ENCODE measurements at regions not wholly inside any gene's neighbourhood (a gene's known extent, or its start where the extent isn't known, plus 50 kb on each side); places are given as distances from the start of the nearest gene placed in this dataset.
"Not testable (repeated sequence)": the region's sequence is repeated elsewhere in the genome, so short reads cannot be mapped to it uniquely, and the experiment has no call there.

DNA sequence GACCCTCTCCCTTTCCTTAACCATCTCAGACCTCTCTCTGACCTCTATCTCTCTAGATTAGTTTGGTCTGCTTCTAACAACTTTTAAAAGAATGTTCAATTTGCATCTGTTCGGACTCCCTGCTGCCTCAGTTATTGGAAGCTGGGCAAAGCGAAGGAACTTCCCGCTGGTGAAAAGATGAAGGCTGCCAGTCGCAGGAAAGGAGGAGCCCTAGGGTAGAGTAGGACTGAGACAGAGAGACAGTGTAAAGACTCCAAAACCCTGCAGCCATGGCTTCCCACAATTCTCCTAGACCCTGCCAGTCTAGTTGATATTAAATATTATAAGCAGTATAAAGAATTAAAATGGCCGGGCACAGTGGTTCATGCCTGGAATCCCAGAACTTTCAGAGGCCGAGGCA lies 581.8 kb downstream of the EPM2A start:
- no peaks in the 10 kb centered on the region for H3K36me3 ChIP-seq (ENCODE audit: control insufficient read depth, low read length)
- no peaks in the 10 kb centered on the region for H3K4me1 ChIP-seq (ENCODE audit: control insufficient read depth, low read length)
- H3K79me2 ChIP-seq (ENCODE audit: control insufficient read depth, low read length): no peaks in the 10 kb centered on the region
- H3K9me2 ChIP-seq (replicated peaks; ENCODE audit: control insufficient read depth, low read length): no peaks in the 10 kb centered on the region
- H3K27me3 ChIP-seq (ENCODE audit: control insufficient read depth, low read length): no peaks in the 10 kb centered on the region
- H3F3A ChIP-seq (ENCODE audit: control insufficient read depth, insufficient read depth): no peaks in the 10 kb centered on the region
- H3K27ac ChIP-seq (ENCODE audit: low read depth, low read length): no peak overlapping the region
- H3K4me3 ChIP-seq (ENCODE audit: low read length): no peak overlapping the region
- no peaks in the 10 kb centered on the region; the same call in 1 of the 2 replicates for H3K9me3 ChIP-seq (ENCODE audit: control insufficient read depth, insufficient read depth, low read length)
- H4K20me1 ChIP-seq (ENCODE audit: control insufficient read depth, insufficient read depth, low read depth, low read length): no peaks in the 10 kb centered on the region
- H3K4me2 ChIP-seq (ENCODE audit: low read length): no peak overlapping the region
- TF ChIP-seq, protein P1, sequence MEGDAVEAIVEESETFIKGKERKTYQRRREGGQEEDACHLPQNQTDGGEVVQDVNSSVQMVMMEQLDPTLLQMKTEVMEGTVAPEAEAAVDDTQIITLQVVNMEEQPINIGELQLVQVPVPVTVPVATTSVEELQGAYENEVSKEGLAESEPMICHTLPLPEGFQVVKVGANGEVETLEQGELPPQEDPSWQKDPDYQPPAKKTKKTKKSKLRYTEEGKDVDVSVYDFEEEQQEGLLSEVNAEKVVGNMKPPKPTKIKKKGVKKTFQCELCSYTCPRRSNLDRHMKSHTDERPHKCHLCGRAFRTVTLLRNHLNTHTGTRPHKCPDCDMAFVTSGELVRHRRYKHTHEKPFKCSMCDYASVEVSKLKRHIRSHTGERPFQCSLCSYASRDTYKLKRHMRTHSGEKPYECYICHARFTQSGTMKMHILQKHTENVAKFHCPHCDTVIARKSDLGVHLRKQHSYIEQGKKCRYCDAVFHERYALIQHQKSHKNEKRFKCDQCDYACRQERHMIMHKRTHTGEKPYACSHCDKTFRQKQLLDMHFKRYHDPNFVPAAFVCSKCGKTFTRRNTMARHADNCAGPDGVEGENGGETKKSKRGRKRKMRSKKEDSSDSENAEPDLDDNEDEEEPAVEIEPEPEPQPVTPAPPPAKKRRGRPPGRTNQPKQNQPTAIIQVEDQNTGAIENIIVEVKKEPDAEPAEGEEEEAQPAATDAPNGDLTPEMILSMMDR (IDR thresholded peaks at IDR 0.05; ENCODE audit: low read depth, low read length, poor library complexity, severe bottlenecking): no peak
- TF ChIP-seq EZH2phosphoT487 (IDR thresholded peaks at IDR 0.05; ENCODE audit: borderline replicate concordance, low read length): no peak

DNA sequence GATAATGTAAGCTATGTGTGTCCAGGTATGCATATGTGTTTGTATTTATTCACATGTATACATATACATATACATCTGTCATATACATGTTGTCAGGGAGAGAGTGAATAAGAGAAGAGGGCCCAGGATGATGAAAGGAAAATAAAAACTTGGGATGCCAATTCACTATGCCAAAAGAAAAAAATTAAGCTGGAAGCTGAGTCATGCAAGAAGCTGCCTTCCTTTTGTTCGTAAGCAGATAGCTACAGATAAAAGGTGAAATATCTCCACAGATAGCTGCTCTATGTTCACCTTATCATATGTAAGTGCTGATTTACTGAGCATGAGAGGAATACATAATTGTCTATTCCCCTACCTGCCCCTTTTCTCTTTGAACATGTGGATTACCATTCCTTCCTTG lies 579.9 kb downstream of the EPM2A start:
- Histone ChIP-seq H3K9me3 (ENCODE audit: control insufficient read depth, insufficient read depth, low read length) (no peaks in the 10 kb centered on the region; the same call in 1 of the 2 replicates), H3K9me2 (replicated peaks; ENCODE audit: control insufficient read depth, low read length) (no peaks in the 10 kb centered on the region), H3K4me2 (ENCODE audit: low read length) (no peak overlapping the region), H3K36me3 (ENCODE audit: control insufficient read depth, low read length) (no peaks in the 10 kb centered on the region), H3K4me1 (ENCODE audit: control insufficient read depth, low read length) (no peaks in the 10 kb centered on the region), H3K27me3 (ENCODE audit: control insufficient read depth, low read length) (no peaks in the 10 kb centered on the region), H3K4me3 (ENCODE audit: low read length) (no peak overlapping the region), H3K79me2 (ENCODE audit: control insufficient read depth, low read length) (no peaks in the 10 kb centered on the region), H4K20me1 (ENCODE audit: control insufficient read depth, insufficient read depth, low read depth, low read length) (no peaks in the 10 kb centered on the region), H3F3A (ENCODE audit: control insufficient read depth, insufficient read depth) (no peaks in the 10 kb centered on the region), H3K27ac (ENCODE audit: low read depth, low read length) (no peak overlapping the region)
- TF ChIP-seq, protein P1 (IDR thresholded peaks at IDR 0.05; ENCODE audit: low read depth, low read length, poor library complexity, severe bottlenecking): no peak
- TF ChIP-seq EZH2phosphoT487 (IDR thresholded peaks at IDR 0.05; ENCODE audit: borderline replicate concordance, low read length): no peak

DNA sequence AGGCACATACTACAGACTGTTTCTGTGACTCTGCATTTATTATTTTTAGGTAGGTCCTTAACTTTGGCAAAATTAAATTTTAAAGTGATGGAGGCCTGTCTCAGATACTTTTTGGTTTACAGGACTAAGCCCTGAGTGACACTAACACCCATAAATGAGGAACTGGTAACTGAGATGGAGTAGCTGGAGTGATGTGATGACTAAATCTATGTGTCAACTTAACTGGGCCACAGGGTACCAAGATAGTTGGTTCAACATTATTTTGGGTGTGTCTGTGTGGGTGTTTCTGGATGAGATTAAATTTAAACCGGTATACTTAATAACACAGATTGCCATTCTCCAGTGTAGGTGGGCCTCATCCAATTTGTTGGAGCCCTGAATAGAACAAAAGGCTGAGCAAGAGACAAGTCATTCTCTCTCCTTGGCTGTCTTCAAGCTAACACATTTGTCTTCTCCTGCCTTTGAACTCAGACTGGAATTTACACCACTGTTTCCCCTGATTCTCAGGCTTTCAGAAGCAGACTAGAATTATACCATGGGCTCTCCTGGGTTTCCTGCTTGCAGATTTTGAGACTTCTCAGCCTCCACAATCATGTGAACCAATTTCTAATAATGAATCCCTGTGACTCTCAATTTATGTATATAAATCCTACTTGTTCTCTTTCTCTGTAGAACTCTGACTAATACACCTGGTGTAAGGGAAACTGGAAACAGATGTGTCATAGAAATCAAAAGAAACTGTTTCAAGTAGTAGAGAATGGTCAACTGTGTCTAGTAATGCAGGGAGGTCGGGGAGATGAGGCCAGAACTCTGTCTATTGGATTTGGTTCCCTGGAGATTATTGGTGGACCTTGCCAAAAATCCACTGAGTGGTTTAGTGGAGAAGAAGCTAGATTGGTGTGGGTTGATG lies 579.2 kb downstream of the EPM2A start:
- Histone ChIP-seq H3K9me2 (replicated peaks; ENCODE audit: control insufficient read depth, low read length) (no peaks in the 10 kb centered on the region), H3K27ac (ENCODE audit: low read depth, low read length) (no peak overlapping the region), H4K20me1 (ENCODE audit: control insufficient read depth, insufficient read depth, low read depth, low read length) (no peaks in the 10 kb centered on the region), H3K36me3 (ENCODE audit: control insufficient read depth, low read length) (no peaks in the 10 kb centered on the region), H3K4me1 (ENCODE audit: control insufficient read depth, low read length) (no peaks in the 10 kb centered on the region), H3K4me2 (ENCODE audit: low read length) (no peak overlapping the region), H3K79me2 (ENCODE audit: control insufficient read depth, low read length) (no peaks in the 10 kb centered on the region), H3K27me3 (ENCODE audit: control insufficient read depth, low read length) (no peaks in the 10 kb centered on the region), H3K4me3 (ENCODE audit: low read length) (no peak overlapping the region), H3F3A (ENCODE audit: control insufficient read depth, insufficient read depth) (no peaks in the 10 kb centered on the region), H3K9me3 (ENCODE audit: control insufficient read depth, insufficient read depth, low read length) (no peaks in the 10 kb centered on the region; the same call in 1 of the 2 replicates)
- TF ChIP-seq, protein P1 (IDR thresholded peaks at IDR 0.05; ENCODE audit: low read depth, low read length, poor library complexity, severe bottlenecking): no peak
- TF ChIP-seq EZH2phosphoT487 (IDR thresholded peaks at IDR 0.05; ENCODE audit: borderline replicate concordance, low read length): no peak

DNA sequence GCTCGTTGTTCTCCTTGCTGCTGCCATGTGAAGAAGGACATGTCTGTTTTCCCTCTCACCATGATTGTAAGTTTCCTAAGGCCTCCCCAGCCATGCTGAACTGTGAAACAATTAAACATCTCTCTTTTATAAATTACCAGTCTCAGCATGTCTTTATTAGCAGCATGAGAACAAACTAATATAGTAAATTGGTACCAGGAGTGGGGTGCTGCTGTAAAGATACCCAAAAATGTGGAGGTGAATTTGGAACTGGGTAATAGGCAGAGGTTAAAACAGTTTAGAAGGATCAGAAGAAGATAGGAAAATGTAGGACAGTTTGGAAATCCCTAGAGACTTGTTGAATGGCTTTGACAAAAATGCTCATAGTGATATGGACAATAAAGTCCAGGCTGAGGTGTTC lies 576.7 kb downstream of the EPM2A start:
- not testable (repeated sequence) for H3K4me3 ChIP-seq (ENCODE audit: low read length); H3K4me1 ChIP-seq (ENCODE audit: control insufficient read depth, low read length); H3K27ac ChIP-seq (ENCODE audit: low read depth, low read length); H4K20me1 ChIP-seq (ENCODE audit: control insufficient read depth, insufficient read depth, low read depth, low read length); H3K4me2 ChIP-seq (ENCODE audit: low read length); H3K36me3 ChIP-seq (ENCODE audit: control insufficient read depth, low read length); H3F3A ChIP-seq (ENCODE audit: control insufficient read depth, insufficient read depth); H3K9me2 ChIP-seq (replicated peaks; ENCODE audit: control insufficient read depth, low read length); H3K79me2 ChIP-seq (ENCODE audit: control insufficient read depth, low read length); H3K27me3 ChIP-seq (ENCODE audit: control insufficient read depth, low read length); H3K9me3 ChIP-seq (ENCODE audit: control insufficient read depth, insufficient read depth, low read length)
